Activated CD4-positive, alpha-beta memory T cell treated with anti-CD3 and anti-CD28 coated beads for 36 hours (primary cell): ENCODE measurements at regions not wholly inside any gene's neighbourhood (a gene's known extent, or its start where the extent isn't known, plus 50 kb on each side); places are given as distances from the start of the nearest gene placed in this dataset.
"Not testable (repeated sequence)": the region's sequence is repeated elsewhere in the genome, so short reads cannot be mapped to it uniquely, and the experiment has no call there.

ENCODE experiments used
- CTCF ChIA-PET: fragments of 350-600 bp; sonication (Branson Sonifier 250); formaldehyde crosslinking; loops from one replicate; lab custom pipeline; 2021; ENCODE audit warnings: antibody characterized with exemption, inconsistent platforms; lab: Charles Lee
- POLR2A ChIA-PET: fragments of 350-600 bp; sonication (Branson Sonifier 250); formaldehyde crosslinking; loops from one replicate; lab custom pipeline; 2021; ENCODE audit warnings: antibody characterized with exemption; lab: Charles Lee
- DNase-seq: peaks from one replicate; pipeline ENCODE4 v3.0.0-alpha.2; 2020
- H3K27ac Mint-ChIP-seq: one replicate; pipeline ENCODE4 v1.8.0; 2021; ENCODE audit warnings: mixed read lengths
- H3K27me3 Mint-ChIP-seq: one replicate; pipeline ENCODE4 v1.8.0; 2021; ENCODE audit warnings: mixed read lengths
- H3K36me3 Mint-ChIP-seq: one replicate; pipeline ENCODE4 v1.8.0; 2021; ENCODE audit warnings: mixed read lengths
- H3K4me1 Mint-ChIP-seq: one replicate; pipeline ENCODE4 v1.8.0; 2021; ENCODE audit warnings: low read depth, mixed read lengths
- H3K4me3 Mint-ChIP-seq: one replicate; pipeline ENCODE4 v1.8.0; 2021; ENCODE audit warnings: mild to moderate bottlenecking, mixed read lengths
- H3K9me3 Mint-ChIP-seq: one replicate; pipeline ENCODE4 v1.8.0; 2021; ENCODE audit warnings: mixed read lengths
- intact Hi-C: fragments of 100-400 bp; cut with micrococcal nuclease; formaldehyde crosslinking; loops from one replicate; pipeline ENCODE4 v1.15.1; 2023

- H3K4me3 Mint-ChIP-seq, intact Hi-C loops, H3K27me3 Mint-ChIP-seq, H3K9me3 Mint-ChIP-seq, POLR2A ChIA-PET, H3K36me3 Mint-ChIP-seq, H3K27ac Mint-ChIP-seq, CTCF ChIA-PET, DNase-seq: not testable (repeated sequence)
- peaks cover 13% of the 10 kb centered on the region for H3K4me1 Mint-ChIP-seq
Measured at GRCh38 chr9:124144561-124145123, 113.1 kb upstream of the NEK6 start.

GRCh38 chr9:124146031-124146561 is 111.7 kb upstream of the NEK6 start:
- Mint-ChIP-seq H3K4me3 (no peak overlapping the region), H3K36me3 (no peaks in the 10 kb centered on the region), H3K4me1 (peaks cover 13% of the 10 kb centered on the region), H3K27me3 (no peaks in the 10 kb centered on the region), H3K9me3 (peaks cover 3% of the 10 kb centered on the region), H3K27ac (peak overlapping the region; percentile 20)
- ChIA-PET POLR2A (no interaction called here), CTCF (interaction anchor here (1.0 kb wide), 1 partner anchor 20 kb away, joined by 3 read pairs; no protein-coding TSS in a partner anchor)
- DNase-seq: peak; percentile 41
- intact Hi-C loops: loop anchor here (1.0 kb wide), 1 partner anchor 56 kb away; no protein-coding TSS in a partner anchor

- Mint-ChIP-seq H3K9me3 (peaks cover 7% of the 10 kb centered on the region), H3K4me3 (no peak overlapping the region), H3K27me3 (no peaks in the 10 kb centered on the region), H3K4me1 (peaks cover 13% of the 10 kb centered on the region), H3K36me3 (no peaks in the 10 kb centered on the region), H3K27ac (no peak overlapping the region)
- intact Hi-C loops: no loop called here
- ChIA-PET CTCF (interaction anchor here (0.9 kb wide), 1 partner anchor 170 kb away, joined by 4 read pairs; no protein-coding TSS in a partner anchor), POLR2A (no interaction called here)
- no peak for DNase-seq
Measured at GRCh38 chr9:124149992-124150391, 107.8 kb upstream of the NEK6 start.

GRCh38 chr9:124163760-124164255 is 93.9 kb upstream of the NEK6 start:
- Mint-ChIP-seq H3K9me3 (peaks cover 5% of the 10 kb centered on the region), H3K27ac (no peak overlapping the region), H3K4me3 (no peak overlapping the region), H3K4me1 (no peaks in the 10 kb centered on the region), H3K36me3 (peaks cover 5% of the 10 kb centered on the region), H3K27me3 (peaks cover 1% of the 10 kb centered on the region)
- no peak for DNase-seq
- CTCF ChIA-PET: interaction anchor here (1.7 kb wide), 1 partner anchor 37 kb away, joined by 5 read pairs; no protein-coding TSS in a partner anchor
- POLR2A ChIA-PET: no interaction called here
- intact Hi-C loops: no loop called here

- ChIA-PET POLR2A (no interaction called here), CTCF (no interaction called here)
- DNase-seq: no peak
- Mint-ChIP-seq H3K4me1 (no peaks in the 10 kb centered on the region), H3K27me3 (peaks cover 1% of the 10 kb centered on the region), H3K4me3 (no peak overlapping the region), H3K27ac (no peak overlapping the region), H3K36me3 (peaks cover 5% of the 10 kb centered on the region), H3K9me3 (peaks cover 5% of the 10 kb centered on the region)
- intact Hi-C loops: no loop called here
Measured at GRCh38 chr9:124164811-124165210, 92.9 kb upstream of the NEK6 start.

- Mint-ChIP-seq H3K4me1 (peaks cover 40% of the 10 kb centered on the region), H3K27ac (no peak overlapping the region), H3K9me3 (peaks cover 3% of the 10 kb centered on the region), H3K4me3 (no peak overlapping the region), H3K27me3 (no peaks in the 10 kb centered on the region), H3K36me3 (no peaks in the 10 kb centered on the region)
- no peak for DNase-seq
- ChIA-PET CTCF (no interaction called here), POLR2A (no interaction called here)
- intact Hi-C loops: no loop called here
Measured at GRCh38 chr9:124174433-124174832, 83.3 kb upstream of the NEK6 start.

- DNase-seq, CTCF ChIA-PET, H3K27me3 Mint-ChIP-seq, H3K4me3 Mint-ChIP-seq, POLR2A ChIA-PET, intact Hi-C loops, H3K9me3 Mint-ChIP-seq, H3K27ac Mint-ChIP-seq, H3K36me3 Mint-ChIP-seq: not testable (repeated sequence)
- H3K4me1 Mint-ChIP-seq: peaks cover 21% of the 10 kb centered on the region
Measured at GRCh38 chr9:124177522-124177921, 80.2 kb upstream of the NEK6 start.

- Mint-ChIP-seq H3K27ac (no peak overlapping the region), H3K27me3 (no peaks in the 10 kb centered on the region), H3K4me1 (peaks cover 1% of the 10 kb centered on the region), H3K9me3 (no peaks in the 10 kb centered on the region), H3K36me3 (no peaks in the 10 kb centered on the region), H3K4me3 (no peak overlapping the region)
- intact Hi-C loops: no loop called here
- POLR2A ChIA-PET: no interaction called here
- CTCF ChIA-PET: no interaction called here
- DNase-seq: no peak
Measured at GRCh38 chr9:124179196-124180071, 78.3 kb upstream of the NEK6 start.

GRCh38 chr9:124180557-124180956 is 77.2 kb upstream of the NEK6 start:
- ChIA-PET POLR2A (no interaction called here), CTCF (no interaction called here)
- no peak overlapping the region for H3K27ac Mint-ChIP-seq
- intact Hi-C loops: no loop called here
- H3K36me3 Mint-ChIP-seq: no peaks in the 10 kb centered on the region
- H3K27me3 Mint-ChIP-seq: no peaks in the 10 kb centered on the region
- no peak for DNase-seq
- H3K4me3 Mint-ChIP-seq: no peak overlapping the region
- H3K4me1 Mint-ChIP-seq: no peaks in the 10 kb centered on the region
- no peaks in the 10 kb centered on the region for H3K9me3 Mint-ChIP-seq

- CTCF ChIA-PET: no interaction called here
- POLR2A ChIA-PET: no interaction called here
- Mint-ChIP-seq H3K4me3 (no peak overlapping the region), H3K4me1 (no peaks in the 10 kb centered on the region), H3K27me3 (no peaks in the 10 kb centered on the region), H3K27ac (no peak overlapping the region), H3K9me3 (no peaks in the 10 kb centered on the region), H3K36me3 (no peaks in the 10 kb centered on the region)
- no peak for DNase-seq
- intact Hi-C loops: no loop called here
Measured at GRCh38 chr9:124182741-124183140, 75.0 kb upstream of the NEK6 start.

GRCh38 chr9:124183772-124184171 is 74.0 kb upstream of the NEK6 start:
- H3K9me3 Mint-ChIP-seq: no peaks in the 10 kb centered on the region
- H3K4me3 Mint-ChIP-seq: no peak overlapping the region
- H3K4me1 Mint-ChIP-seq: no peaks in the 10 kb centered on the region
- H3K27me3 Mint-ChIP-seq: no peaks in the 10 kb centered on the region
- intact Hi-C loops: no loop called here
- CTCF ChIA-PET: interaction anchor here (0.6 to 1.2 kb wide), 2 partner anchors 36 to 57 kb away, joined by 3 to 4 read pairs; no protein-coding TSS in a partner anchor
- POLR2A ChIA-PET: no interaction called here
- DNase-seq: no peak
- H3K27ac Mint-ChIP-seq: no peak overlapping the region
- H3K36me3 Mint-ChIP-seq: no peaks in the 10 kb centered on the region

- Mint-ChIP-seq H3K4me1 (no peaks in the 10 kb centered on the region), H3K36me3 (no peaks in the 10 kb centered on the region), H3K27ac (no peak overlapping the region), H3K27me3 (no peaks in the 10 kb centered on the region), H3K9me3 (no peaks in the 10 kb centered on the region), H3K4me3 (no peak overlapping the region)
- intact Hi-C loops: no loop called here
- ChIA-PET POLR2A (no interaction called here), CTCF (interaction anchor here (0.6 kb wide), 1 partner anchor 133 kb away, joined by 4 read pairs; no protein-coding TSS in a partner anchor)
- DNase-seq: no peak
Measured at GRCh38 chr9:124185413-124185812, 72.3 kb upstream of the NEK6 start.
